NCI-H748 (cell line): ENCODE measurements at regions not wholly inside any gene's neighbourhood (a gene's known extent, or its start where the extent isn't known, plus 50 kb on each side); places are given as distances from the start of the nearest gene placed in this dataset.
"Not testable (repeated sequence)": the region's sequence is repeated elsewhere in the genome, so short reads cannot be mapped to it uniquely, and the experiment has no call there.

ENCODE experiments used
- DNase-seq: peaks from one replicate; lab custom pipeline; 2025; ENCODE audit not compliant: unreplicated experiment; lab: John Stamatoyannopoulos, UW

DNA sequence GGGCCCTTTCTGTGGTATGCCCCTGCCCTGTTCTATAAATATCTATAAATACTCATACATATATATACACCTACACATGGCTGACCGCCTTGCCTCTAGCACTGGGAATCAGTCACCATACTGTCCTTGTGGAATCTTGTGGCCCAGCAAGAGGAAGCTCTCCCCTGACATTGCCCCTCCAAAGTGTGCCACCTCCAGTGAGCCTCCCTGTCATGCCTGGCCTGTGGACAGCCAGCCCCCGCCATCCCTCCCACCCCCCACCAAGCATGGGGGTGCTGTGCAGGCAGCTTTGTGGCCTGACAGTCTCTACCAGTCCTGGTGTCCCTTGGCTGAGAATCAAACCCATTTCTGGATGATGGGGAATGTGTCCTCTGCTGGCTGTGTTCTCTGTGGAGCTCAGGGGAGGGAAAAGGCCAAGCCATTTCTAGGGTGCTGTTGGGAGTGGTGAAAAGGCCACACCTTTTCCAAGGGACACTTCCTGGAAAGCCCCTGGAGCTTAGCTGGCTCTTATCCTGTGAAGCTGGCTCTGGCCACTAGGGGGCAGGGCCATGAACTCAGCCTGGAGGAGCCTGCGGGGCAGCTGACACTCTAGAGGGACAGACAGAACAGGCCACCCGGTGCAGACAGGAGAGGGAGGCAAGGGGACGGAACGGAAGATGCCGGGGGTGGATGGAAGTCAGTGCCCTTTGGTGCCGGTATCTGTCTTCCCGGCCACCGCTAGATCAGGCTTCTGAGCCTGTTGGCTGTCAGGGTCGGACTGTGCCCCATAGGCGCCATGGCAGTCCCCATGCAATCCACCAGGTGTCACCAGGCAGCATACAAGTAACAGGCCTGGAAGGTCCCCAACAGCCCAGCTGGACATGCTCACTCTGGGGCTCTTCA, 167.2 kb downstream of the TBC1D2B start:
- DNase-seq = peak; percentile 66

DNA sequence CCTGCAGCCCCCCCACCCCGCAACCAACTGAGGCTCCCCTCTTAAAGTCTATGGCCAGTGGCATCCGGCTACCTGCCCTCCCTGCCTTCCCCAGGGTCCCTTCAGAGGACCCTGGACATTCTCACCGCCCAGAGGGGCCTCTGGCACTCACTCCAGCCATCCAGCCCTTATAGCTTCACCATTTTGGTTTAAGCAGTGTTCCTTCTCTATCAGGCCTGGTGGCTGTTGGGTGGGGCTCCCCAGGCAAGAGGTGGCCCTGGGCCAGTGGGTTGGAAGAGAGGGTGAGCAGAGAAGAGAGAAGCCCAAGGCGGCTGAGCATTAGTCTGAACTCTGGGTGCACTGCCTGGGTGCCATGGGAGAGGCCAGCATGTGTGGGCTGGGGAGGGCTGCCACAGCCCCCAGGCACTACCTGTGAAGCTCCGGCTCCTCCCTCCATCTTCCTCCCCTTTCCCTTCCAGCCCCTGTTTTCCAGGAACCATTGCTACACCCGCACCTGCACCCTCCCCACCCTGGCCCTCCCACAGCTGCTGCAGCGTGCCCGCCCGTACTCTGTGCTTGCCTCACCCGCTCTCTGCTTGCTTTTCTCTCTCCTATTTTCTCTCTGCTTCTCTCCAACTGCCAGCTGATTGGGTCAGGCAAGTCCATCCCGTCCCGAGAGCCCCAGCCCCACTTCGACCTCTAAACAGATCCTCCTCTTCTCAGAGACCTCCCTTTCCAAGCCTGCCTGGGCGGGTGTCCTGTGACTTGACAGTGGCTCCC, 168.2 kb downstream of the TBC1D2B start:
- DNase-seq = no peak

DNA sequence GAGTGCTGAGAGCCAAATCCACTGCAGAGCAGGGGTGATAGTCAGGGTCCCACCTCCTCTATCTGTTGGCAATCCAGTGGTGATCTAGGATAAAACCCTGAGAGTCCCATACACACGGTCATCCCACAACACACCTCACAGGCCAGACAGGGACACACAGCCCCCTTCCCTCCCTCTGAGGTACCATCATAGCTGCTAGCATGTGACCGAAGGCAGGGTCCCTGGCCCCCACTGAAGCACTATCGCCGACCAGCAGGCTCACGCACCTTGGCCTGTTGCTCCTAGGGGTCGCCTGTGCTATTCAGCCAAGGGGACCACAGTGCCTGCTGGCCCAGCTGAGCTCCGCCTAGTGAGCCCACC, 168.8 kb downstream of the TBC1D2B start:
- not testable (repeated sequence) for DNase-seq

DNA sequence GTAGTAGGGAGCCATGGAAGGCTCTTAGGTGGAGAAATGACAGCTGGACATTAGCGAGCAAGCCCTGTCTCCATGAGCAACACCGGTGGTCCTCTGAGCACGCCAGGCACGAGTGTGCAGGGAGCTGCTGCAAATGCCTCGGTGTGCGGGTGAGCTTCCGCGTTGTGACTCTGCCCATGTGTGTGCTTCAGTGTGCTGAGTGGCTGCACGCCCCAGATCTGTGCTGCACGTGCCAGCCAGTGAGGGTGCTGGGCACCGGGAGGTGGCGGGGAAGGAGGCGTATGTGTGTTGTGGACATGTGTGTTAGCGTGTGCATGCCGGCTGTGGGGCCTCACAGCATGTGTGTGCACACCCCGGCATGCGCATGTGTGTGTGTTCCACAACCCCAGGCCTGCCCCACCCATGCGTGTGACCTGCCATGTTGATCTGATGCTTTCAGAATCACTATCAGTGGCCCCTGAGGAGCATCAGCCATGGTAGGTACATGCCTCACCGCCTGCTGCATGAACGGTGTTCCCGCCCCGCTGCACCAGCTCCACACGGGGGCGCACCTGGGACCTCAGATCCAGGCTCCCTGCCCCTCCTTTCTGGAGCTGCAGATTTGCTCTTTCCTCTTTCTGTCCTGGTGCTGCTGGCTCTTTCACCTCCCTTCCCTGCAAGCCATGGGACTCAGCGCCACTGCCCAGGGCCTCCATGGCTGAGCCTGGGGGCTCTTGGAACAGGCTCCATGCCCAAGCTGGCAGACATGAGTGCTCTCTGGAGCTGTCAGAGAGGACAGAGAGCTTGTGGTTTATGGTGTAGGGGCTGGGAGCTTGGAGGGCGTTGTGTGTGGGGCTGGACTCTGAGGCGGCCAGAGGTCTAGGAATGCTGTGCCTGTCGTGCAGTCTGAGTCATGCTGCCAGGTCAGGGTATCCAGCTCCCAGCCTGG, 169.4 kb downstream of the TBC1D2B start:
- DNase-seq = peak; percentile 56

DNA sequence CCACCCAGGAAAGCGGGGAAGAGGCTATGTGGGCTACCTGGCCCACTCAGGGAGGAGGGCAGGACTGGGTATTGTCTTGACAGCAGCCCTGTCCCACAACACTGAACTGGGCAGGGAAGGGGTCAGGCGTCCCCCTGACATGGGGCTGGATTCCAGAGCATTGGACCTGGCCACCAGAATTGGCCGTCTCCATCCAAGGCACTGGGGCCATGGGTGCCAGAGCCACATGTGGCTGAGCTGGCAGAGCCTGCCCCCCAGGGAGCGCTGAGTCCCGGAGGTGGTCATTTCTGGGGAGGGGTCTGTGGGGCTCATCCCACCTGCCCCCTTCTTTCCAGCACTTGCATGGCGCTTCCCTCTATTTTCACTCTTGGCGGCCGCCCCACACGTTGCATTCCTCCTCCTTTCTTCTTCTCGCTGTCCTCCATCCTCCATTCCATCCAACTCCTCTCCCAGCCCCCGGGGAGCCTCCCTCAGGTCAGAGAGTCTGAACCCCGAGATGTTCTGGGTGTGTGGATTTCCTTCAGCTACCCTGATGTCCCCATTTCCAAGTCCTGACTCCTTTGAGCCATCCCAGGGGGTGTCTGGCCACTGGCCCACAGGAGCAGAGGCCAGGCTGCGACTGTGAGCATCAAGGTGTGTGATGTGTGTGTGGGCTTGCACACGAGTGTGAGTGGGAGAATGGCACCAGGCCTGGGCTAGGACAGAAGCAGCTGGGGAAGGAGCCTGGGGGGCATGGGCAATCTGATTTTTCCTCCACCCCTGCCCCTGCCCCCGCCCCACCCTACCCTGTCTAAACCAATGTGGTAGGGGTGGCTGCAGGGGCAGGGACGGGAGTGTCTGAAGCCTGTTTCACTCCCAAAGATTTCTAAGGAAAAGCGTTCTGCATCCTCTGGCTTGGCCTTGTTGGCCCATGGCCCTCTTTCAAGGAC, 171.2 kb downstream of the TBC1D2B start:
- not testable (repeated sequence) for DNase-seq

DNA sequence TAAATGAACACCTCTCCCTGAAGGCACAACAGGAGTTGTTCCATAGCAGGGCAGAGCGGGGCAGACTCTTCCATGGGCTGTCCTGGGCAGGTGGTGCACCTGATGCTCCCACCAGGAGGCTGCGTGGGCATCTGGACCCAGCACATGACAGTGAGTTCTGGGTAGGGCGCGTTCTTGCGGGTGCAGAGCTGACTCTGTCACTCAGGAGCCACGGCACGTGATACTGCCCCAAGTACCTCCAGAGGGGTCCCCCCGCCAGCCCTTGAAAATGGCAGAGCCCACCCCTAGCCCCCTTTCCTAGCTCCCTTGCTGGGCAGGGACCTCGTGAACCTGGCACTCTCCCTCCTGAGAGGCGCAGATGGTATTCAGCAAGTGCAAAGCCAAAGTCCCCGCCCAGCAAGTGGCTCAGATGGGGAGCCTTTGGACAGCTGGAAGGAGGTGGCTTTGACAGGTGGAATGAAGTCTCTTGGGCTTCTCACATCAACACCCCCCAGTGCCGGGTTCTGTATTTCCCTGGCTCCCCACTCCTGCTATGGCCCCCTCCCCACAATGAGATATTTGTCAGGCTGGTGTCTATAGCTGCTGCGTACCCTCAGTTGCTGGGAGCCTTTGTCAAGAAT, 172.1 kb downstream of the TBC1D2B start:
- DNase-seq = no peak

DNA sequence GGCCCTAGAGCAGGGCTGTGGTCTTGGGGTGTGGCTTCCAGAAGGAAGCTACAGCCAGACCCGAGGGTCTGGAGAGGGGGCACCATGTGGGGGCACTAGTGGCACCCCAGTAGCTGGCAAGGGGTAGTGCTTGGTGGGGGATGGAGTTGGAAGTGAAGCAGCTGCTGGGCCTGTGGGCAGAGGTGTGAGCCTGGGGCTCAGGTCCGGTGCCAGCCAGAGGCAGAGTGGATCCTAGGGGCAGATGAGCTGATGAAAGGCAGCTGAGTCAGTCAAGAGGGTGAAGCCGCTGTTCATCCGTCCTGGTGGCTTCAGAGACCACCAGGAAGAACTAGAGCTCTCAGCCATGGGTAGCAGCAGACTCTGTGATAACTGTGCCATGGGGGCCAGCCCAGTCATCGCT, 172.6 kb downstream of the TBC1D2B start:
- DNase-seq = no peak

DNA sequence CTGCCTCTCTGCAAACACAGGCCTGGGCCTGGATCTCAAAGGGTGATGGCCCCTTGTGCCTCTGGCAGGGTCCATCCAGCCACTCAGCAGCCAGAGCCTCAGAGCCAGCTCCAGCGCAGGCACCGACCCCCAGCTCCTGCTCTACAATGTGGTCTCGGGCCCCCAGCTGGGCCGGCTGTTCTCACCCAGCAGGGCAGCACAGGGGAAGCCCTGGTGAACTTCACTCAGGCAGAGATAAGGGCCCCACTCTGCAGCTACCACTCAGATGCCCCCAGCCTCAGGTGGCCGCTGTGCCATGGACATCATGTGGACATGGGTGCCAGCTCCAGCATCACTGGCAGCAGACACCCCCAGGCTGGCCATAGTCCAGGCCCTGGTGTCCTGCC, 173.1 kb downstream of the TBC1D2B start:
- DNase-seq = no peak

DNA sequence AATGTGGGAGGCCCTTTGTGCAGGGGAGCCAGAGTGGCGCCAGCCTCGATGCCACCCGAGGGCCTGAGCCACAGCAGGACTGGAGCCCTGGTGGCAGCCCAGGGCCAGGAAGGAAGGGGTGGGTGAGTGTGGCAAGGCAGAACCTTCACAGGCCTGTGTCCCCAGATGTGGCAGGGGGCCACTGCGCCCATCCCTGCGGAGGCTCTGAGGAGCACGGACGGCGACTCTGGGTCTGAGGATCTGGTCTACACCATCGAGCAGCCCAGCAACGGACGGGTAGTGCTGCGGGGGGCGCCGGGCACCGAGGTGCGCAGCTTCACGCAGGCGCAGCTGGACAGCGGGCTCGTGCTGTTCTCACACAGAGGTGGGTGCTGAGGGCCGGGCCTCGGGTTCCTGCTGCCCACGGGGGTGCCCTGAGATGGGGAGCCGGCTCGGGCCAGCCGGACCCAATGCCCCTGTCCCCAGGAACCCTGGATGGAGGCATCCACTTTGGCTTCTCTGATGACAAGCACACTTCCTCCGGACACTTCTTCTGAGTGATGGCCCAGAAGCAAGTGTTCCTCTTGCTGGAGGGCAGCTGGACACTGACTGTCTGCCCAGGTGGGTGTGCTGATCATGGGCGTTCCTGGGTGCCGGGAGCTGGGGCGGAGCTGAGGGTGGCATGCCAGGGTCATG, 173.6 kb downstream of the TBC1D2B start:
- DNase-seq = not testable (repeated sequence)

DNA sequence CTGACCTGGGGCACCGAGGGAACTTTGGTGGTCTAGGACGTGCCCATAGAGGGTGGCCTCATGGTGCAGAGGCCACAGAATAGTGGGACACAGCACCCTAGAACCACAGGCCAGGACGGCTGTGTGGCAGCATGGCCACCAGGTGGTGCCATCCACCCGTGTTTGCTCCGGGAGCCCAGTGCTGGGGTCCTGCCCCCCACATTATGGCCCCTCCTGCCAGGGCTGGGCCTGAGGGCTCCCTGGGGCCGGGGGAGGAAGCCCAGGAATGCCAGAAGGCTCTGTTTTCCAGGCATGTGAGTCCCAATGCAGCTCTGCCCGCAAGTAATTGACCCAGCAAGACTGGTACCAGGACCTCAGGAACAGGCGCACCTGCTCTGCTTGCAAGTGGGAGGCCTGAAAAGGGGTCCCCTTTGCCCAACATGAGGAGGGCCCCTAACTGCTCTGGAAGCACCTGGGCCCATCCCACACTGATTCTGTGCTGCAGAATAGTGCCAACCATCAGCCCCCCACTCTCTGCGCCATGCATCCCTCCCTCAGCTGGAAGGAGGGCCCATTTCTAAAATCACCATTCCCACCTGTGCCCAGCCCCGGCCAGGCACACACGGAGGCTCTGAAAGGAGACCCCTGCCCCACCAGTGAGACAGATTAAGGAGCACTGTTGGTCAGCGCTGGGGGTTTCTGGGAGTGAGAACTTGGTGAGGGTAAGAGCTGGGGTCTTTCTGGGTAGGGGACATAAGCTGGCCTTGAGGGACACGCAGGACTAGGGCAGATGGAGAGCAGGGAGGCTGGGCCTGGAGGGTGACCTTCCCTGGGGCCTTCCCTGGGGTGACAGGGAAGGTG, 174.4 kb downstream of the TBC1D2B start:
- not testable (repeated sequence) for DNase-seq

DNA sequence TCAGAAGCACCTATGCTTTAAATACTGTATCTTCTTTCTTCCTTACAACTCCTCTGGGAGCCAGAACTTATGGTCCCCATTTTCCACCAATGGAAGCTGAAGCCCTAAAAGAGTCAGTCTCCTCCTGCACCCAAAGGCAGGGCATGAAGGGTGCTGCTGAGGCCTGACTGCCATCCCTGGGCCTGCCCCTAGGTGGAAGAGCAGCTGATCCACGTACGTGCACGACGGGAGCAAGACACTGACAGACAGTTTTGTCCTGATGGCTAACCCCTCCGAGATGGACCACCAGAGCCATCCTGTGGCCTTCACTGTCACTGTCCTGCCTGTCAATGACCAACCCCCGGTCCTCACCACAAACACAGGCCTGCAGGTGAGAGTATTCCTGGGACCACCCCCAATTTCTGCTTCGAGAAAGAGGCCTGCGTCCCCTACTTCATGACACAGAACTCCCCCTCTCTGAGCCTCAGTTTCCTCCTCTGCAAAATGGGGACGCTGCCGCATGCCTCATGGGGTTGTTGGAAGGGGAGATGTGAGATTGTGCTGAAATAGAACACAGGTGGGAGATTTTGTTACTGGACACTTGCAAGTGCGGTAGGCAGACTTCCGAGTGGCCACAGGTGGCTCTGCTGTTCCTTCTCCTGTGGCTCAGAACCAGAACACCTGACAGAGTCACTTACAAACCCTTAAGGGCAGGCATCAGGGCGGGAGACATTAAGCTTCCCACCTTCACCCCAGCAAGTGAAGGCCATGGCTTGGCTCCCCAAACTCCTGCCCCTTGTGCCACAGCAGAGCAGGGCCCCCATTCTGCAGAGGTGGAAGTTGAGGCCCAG, 175.4 kb downstream of the TBC1D2B start:
- DNase-seq = no peak

DNA sequence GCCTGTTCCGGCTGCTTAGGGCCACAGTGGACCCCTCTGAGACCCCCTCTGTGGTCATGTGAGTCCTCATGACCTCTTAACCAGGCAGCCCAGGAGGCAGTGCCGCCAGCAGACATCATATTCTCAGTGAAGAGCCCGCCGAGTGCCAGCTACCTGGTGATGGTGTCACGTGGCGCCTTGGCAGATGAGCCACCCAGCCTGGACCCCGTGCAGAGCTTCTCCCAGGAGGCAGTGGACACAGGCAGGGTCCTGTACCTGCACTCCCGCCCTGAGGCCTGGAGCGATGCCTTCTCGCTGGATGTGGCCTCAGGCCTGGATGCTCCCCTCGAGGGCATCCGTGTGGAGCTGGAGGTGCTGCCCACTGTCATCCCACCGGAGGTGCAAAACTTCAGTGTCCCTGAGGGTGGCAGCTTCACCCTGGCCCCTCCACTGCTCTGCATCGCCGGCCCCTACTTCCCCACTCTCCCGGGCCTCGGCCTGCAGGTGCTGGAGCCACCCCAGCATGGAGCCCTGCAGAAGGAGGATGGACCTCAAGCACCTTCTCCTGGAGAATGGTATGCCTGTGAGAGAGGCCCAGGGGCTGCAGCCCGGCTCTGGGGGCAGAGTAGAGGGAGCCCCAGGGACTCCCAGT, 176.1 kb downstream of the TBC1D2B start:
- no peak for DNase-seq

DNA sequence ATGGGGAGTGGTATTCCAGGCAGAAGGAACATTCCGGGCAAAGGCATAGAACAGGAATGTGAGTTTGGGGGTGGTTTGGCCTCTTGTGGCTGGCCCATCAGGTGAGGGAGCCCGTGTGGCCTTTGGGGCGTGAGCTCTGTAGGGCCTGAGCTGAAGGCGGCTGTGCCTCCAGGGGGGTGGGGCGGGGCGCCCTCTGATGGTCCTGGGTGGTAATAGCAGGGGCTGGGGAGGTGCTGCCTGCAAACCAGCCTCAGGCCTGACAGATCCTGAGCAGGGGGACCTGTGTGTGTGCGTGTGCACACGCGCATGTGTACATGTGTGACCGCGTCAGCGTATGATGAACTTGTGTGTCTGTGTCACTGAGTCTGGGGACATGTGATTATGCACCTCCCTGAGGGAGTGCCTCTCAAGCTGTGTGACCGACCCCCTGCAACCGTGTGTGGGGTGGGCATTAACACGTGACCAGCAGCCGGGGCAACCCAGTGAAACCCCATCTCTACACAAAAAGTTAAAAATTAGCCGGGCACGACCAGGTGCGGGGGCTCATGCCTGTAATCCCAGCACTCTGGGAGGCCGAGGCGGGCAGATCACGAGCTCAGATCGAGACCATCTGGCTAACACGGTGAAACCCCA, 177.1 kb downstream of the TBC1D2B start:
- DNase-seq = not testable (repeated sequence)

DNA sequence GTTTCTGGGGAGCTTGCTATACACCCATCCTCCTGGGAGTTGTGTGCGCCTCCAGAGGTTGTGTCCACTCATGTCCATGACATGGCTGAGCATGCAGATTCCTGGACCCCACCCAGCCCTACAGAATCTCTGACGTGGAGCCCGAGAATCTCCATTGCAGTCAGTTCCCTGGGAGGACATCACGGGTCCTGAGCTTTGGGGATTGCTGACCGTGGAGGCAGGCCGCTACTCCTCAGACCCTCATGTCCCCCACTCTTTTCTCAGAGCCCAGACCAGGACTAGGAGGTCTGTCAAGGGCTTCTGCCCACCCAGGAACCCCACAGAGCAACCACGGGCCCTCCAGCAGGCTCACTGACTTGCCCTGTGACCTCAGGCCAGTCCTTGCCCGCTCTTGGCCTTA, 177.7 kb downstream of the TBC1D2B start:
- not testable (repeated sequence) for DNase-seq

DNA sequence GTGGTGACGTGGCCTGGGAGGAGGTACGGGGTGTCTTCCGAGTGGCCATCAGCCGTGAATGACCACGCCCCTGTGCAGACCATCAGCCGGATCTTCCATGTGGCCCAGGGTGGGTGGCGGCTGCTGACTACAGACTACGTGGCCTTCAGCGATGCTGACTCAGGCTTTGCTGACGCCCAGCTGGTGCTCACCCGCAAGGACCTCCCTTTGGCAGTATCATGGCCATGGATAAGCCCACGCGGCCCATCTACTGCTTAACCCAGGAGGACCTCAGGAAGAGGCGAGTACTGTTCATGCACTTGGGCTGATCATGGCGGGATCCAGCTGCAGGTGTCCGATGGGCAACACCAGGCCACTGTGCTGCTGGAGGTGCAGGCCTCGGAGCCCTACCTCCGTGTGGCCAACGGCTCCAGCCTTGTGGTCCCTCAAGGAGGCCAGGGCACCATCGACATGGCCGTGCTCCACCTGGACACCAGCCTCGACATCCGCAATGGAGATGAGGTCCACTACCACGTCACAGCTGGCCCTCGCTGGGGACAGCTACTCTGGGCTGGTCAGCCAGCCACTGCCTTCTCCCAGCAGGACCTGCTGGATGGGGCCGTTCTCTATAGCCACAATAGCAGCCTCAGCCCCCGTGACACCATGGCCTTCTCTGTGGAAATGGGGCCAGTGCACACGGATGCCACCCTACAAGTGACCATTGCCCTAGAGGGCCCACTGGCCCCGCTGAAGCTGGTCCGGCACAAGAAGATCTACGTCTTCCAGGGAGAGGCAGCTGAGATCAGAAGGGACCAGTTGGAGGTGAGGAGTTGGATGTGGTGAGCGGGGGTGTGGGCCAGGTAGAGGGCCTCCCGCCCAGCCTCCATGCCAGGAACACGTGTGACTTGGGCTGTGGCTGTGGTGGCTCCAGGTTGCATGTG, 178.4 kb downstream of the TBC1D2B start:
- DNase-seq = no peak
